ENCODE measurements at regions not wholly inside any gene's neighbourhood (a gene's known extent, or its start where the extent isn't known, plus 50 kb on each side); places are given as distances from the start of the nearest gene placed in this dataset.
A peak's percentile ranks its signal among the peaks of the same experiment; 100 is the strongest.
"Not testable (repeated sequence)": the region's sequence is repeated elsewhere in the genome, so short reads cannot be mapped to it uniquely, and the experiment has no call there.

DNA sequence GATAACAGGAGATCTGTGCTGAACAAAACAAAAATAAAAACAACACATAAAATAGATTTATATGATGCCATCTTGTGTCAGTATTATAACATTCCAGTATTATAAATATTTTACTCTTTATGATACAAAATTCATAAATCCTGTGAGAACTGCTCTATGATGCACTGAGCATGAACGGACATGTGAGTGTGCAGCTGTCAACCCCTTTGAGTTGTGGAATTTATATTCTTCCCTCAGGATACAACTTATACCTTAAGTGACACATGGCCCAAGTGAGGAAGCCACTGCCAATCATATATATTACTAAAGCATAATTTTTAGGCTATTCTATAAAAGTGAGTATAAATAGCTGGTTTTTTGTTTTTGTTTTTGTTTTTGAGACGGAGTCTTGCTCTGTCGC lies 116.0 kb upstream of the OR13F1 start:
- Histone ChIP-seq H3K79me2 (ENCODE audit: insufficient read depth, low read length) (no peaks in the 10 kb centered on the region), H3K9ac (ENCODE audit: low read length) (no peak overlapping the region), H4K20me1 (ENCODE audit: insufficient read depth, low read length) (no peaks in the 10 kb centered on the region), H3K4me3 (ENCODE audit: low read depth, low read length, poor library complexity, severe bottlenecking) (no peak overlapping the region), H3K27ac (ENCODE audit: low read depth, low read length, poor library complexity, severe bottlenecking) (no peak overlapping the region), H3K9me3 (ENCODE audit: low read length) (no peaks in the 10 kb centered on the region), H3F3A (ENCODE audit: insufficient read depth, low read length) (no peaks in the 10 kb centered on the region), H3K9me2 (ENCODE audit: low read depth, low read length) (no peaks in the 10 kb centered on the region), H3K4me2 (ENCODE audit: low read length) (no peak overlapping the region), H3K27me3 (ENCODE audit: insufficient read depth, low read length) (no peaks in the 10 kb centered on the region), H2AFZ (ENCODE audit: low read length) (no peak overlapping the region), H3K36me3 (ENCODE audit: insufficient read depth, low read length) (no peaks in the 10 kb centered on the region), H3K4me1 (ENCODE audit: insufficient read depth, low read length, severe bottlenecking) (no peaks in the 10 kb centered on the region)
- TF ChIP-seq EZH2 (IDR thresholded peaks at IDR 0.05; ENCODE audit: borderline replicate concordance, low read length) = no peak
- TF ChIP-seq, protein P1, sequence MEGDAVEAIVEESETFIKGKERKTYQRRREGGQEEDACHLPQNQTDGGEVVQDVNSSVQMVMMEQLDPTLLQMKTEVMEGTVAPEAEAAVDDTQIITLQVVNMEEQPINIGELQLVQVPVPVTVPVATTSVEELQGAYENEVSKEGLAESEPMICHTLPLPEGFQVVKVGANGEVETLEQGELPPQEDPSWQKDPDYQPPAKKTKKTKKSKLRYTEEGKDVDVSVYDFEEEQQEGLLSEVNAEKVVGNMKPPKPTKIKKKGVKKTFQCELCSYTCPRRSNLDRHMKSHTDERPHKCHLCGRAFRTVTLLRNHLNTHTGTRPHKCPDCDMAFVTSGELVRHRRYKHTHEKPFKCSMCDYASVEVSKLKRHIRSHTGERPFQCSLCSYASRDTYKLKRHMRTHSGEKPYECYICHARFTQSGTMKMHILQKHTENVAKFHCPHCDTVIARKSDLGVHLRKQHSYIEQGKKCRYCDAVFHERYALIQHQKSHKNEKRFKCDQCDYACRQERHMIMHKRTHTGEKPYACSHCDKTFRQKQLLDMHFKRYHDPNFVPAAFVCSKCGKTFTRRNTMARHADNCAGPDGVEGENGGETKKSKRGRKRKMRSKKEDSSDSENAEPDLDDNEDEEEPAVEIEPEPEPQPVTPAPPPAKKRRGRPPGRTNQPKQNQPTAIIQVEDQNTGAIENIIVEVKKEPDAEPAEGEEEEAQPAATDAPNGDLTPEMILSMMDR (IDR thresholded peaks at IDR 0.05; ENCODE audit: low read length) = no peak

DNA sequence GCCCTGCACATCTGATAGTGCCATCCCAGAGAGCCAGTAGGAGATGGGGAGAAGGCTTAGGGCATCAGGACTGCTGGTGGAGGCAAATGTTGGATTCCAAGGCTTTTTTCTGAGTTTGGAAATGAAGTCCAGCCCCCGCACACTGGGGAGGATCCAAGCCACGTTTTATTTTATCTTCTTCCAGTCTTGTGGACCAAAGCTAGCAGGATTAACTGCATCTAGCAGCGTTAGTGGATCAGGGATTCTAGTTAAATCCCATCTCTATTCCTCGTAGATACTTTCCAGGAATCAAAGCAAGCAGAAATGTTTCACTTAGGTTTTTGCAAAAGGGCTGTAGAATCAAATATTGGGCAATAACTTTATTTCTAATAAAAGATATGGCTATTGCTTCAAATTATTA lies 114.7 kb upstream of the OR13F1 start:
- TF ChIP-seq EZH2 (IDR thresholded peaks at IDR 0.05; ENCODE audit: borderline replicate concordance, low read length) = no peak
- TF ChIP-seq, protein P1 (IDR thresholded peaks at IDR 0.05; ENCODE audit: low read length) = no peak
- H3K9ac ChIP-seq (ENCODE audit: low read length) = no peak overlapping the region
- H3K79me2 ChIP-seq (ENCODE audit: insufficient read depth, low read length) = no peaks in the 10 kb centered on the region
- H3K36me3 ChIP-seq (ENCODE audit: insufficient read depth, low read length) = no peaks in the 10 kb centered on the region
- no peaks in the 10 kb centered on the region for H3K9me3 ChIP-seq (ENCODE audit: low read length)
- H4K20me1 ChIP-seq (ENCODE audit: insufficient read depth, low read length) = no peaks in the 10 kb centered on the region
- no peak overlapping the region for H3K4me2 ChIP-seq (ENCODE audit: low read length)
- no peaks in the 10 kb centered on the region for H3K4me1 ChIP-seq (ENCODE audit: insufficient read depth, low read length, severe bottlenecking)
- no peaks in the 10 kb centered on the region for H3K27me3 ChIP-seq (ENCODE audit: insufficient read depth, low read length)
- H3F3A ChIP-seq (ENCODE audit: insufficient read depth, low read length) = no peaks in the 10 kb centered on the region
- H3K9me2 ChIP-seq (ENCODE audit: low read depth, low read length) = no peaks in the 10 kb centered on the region
- no peak overlapping the region for H3K27ac ChIP-seq (ENCODE audit: low read depth, low read length, poor library complexity, severe bottlenecking)
- H2AFZ ChIP-seq (ENCODE audit: low read length) = no peak overlapping the region
- H3K4me3 ChIP-seq (ENCODE audit: low read depth, low read length, poor library complexity, severe bottlenecking) = no peak overlapping the region

DNA sequence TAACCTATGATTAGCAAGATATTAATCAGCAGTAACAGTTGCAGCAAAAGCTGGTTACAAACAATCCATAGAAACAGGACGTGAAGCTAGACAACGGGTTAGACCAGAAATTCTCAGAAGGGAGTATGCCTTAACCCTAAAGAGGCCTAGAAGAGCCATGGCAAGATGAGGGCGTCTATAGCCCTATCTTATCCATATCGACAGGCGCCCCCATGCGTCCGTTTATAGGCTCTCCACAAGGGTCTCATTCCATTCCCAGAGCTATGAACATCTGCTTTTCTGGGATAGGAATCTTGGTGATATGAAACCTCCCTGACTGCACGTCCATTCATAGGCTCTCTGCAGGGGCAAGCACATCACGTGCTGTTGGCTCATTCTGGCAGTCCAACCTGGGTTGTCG lies 109.2 kb upstream of the OR13F1 start:
- H4K20me1 ChIP-seq (ENCODE audit: insufficient read depth, low read length) = not testable (repeated sequence)

More for the DNA sequence above, 109.2 kb upstream of the OR13F1 start:
- not testable (repeated sequence) for H3K4me2 ChIP-seq (ENCODE audit: low read length); H3K9me2 ChIP-seq (ENCODE audit: low read depth, low read length); H3F3A ChIP-seq (ENCODE audit: insufficient read depth, low read length); H3K4me1 ChIP-seq (ENCODE audit: insufficient read depth, low read length, severe bottlenecking); H3K79me2 ChIP-seq (ENCODE audit: insufficient read depth, low read length); H3K27ac ChIP-seq (ENCODE audit: low read depth, low read length, poor library complexity, severe bottlenecking); H3K9ac ChIP-seq (ENCODE audit: low read length); H3K9me3 ChIP-seq (ENCODE audit: low read length); H3K27me3 ChIP-seq (ENCODE audit: insufficient read depth, low read length); H2AFZ ChIP-seq (ENCODE audit: low read length); H3K4me3 ChIP-seq (ENCODE audit: low read depth, low read length, poor library complexity, severe bottlenecking); H3K36me3 ChIP-seq (ENCODE audit: insufficient read depth, low read length)
- TF ChIP-seq, protein P1 (IDR thresholded peaks at IDR 0.05; ENCODE audit: low read length) = peak; percentile 15; the same call in 1 of the 2 replicates
